GM19238 (cell line): ENCODE measurements at regions not wholly inside any gene's neighbourhood (a gene's known extent, or its start where the extent isn't known, plus 50 kb on each side); places are given as distances from the start of the nearest gene placed in this dataset.

ENCODE experiments used
- DNase-seq: peaks from one replicate; pipeline ENCODE4 v3.0.0; 2011; ENCODE audit warnings: low spot score; ENCODE audit not compliant: insufficient read length

- no peak for DNase-seq
Observed at GRCh38 chr20:60500038-60500701, 541.9 kb downstream of the CDH26 start.

GRCh38 chr20:60501048-60501447 lies 542.8 kb downstream of the CDH26 start:
- no peak for DNase-seq

GRCh38 chr20:60502881-60503280 lies 544.7 kb downstream of the CDH26 start:
- no peak for DNase-seq

GRCh38 chr20:60505423-60505822 lies 547.2 kb downstream of the CDH26 start:
- DNase-seq = no peak

GRCh38 chr20:60506061-60506460 lies 547.8 kb downstream of the CDH26 start:
- DNase-seq = no peak

- no peak for DNase-seq
Observed at GRCh38 chr20:60507087-60507694, 549.0 kb downstream of the CDH26 start.

- DNase-seq = no peak
Observed at GRCh38 chr20:60509407-60509806, 551.2 kb downstream of the CDH26 start.

- no peak for DNase-seq
Observed at GRCh38 chr20:60510356-60510755, 552.1 kb downstream of the CDH26 start.

- DNase-seq = no peak
Observed at GRCh38 chr20:60512443-60512842, 554.2 kb downstream of the CDH26 start.

GRCh38 chr20:60513141-60513540 lies 554.9 kb downstream of the CDH26 start:
- no peak for DNase-seq

GRCh38 chr20:60516442-60516841 lies 558.2 kb downstream of the CDH26 start:
- DNase-seq = no peak

- no peak for DNase-seq
Observed at GRCh38 chr20:60518022-60518421, 559.8 kb downstream of the CDH26 start.

GRCh38 chr20:60525397-60525796 lies 567.2 kb downstream of the CDH26 start:
- no peak for DNase-seq

GRCh38 chr20:60527656-60528055 lies 569.4 kb downstream of the CDH26 start:
- DNase-seq = no peak

GRCh38 chr20:60528141-60528540 lies 569.9 kb downstream of the CDH26 start:
- DNase-seq = no peak

- no peak for DNase-seq
Observed at GRCh38 chr20:60529149-60529548, 570.9 kb downstream of the CDH26 start.

- no peak for DNase-seq
Observed at GRCh38 chr20:60535211-60535610, 577.0 kb downstream of the CDH26 start.

- DNase-seq = no peak
Observed at GRCh38 chr20:60540591-60540990, 582.4 kb downstream of the CDH26 start.

GRCh38 chr20:60541991-60542390 lies 583.8 kb downstream of the CDH26 start:
- DNase-seq = no peak

GRCh38 chr20:60543598-60543997 lies 585.4 kb downstream of the CDH26 start:
- no peak for DNase-seq

GRCh38 chr20:60553095-60553494 lies 594.9 kb downstream of the CDH26 start:
- no peak for DNase-seq

GRCh38 chr20:60558486-60558885 lies 600.3 kb downstream of the CDH26 start:
- DNase-seq = no peak

GRCh38 chr20:60559462-60559861 lies 601.2 kb downstream of the CDH26 start:
- DNase-seq = no peak
